SK-N-SH treated with all-trans-retinoic acid at 6 μM for 48 hours (cell line): ENCODE measurements at regions not wholly inside any gene's neighbourhood (a gene's known extent, or its start where the extent isn't known, plus 50 kb on each side); places are given as distances from the start of the nearest gene placed in this dataset.

ENCODE experiments used
- CREB5 ChIP-seq: fragments of 250-450 bp; sonication (Bioruptor Pico); IDR thresholded peaks from 2 replicates; pipeline ENCODE4 v1.5.1; 2020; ENCODE audit warnings: low read depth, mild to moderate bottlenecking, moderate library complexity
- CSDC2 ChIP-seq: fragments of 250-450 bp; sonication (Bioruptor Pico); IDR thresholded peaks from 2 replicates; pipeline ENCODE4 v1.5.0; 2020; ENCODE audit warnings: mild to moderate bottlenecking, moderate library complexity
- GLIS3 ChIP-seq: fragments of 250-450 bp; sonication (Bioruptor Pico); IDR thresholded peaks from 2 replicates; pipeline ENCODE4 v1.5.0; 2020; ENCODE audit warnings: mild to moderate bottlenecking, moderate library complexity
- POU6F1 ChIP-seq: fragments of 250-450 bp; sonication (Bioruptor Pico); IDR thresholded peaks from 2 replicates; pipeline ENCODE4 v1.8.0; 2021; ENCODE audit warnings: low read depth, mild to moderate bottlenecking, moderate library complexity, borderline replicate concordance
- PPARA ChIP-seq: fragments of 250-450 bp; sonication (Bioruptor Pico); IDR thresholded peaks from 2 replicates; pipeline ENCODE4 v1.5.0; 2020; ENCODE audit warnings: mild to moderate bottlenecking, borderline replicate concordance
- RARB ChIP-seq: fragments of 250-450 bp; sonication (Bioruptor Pico); IDR thresholded peaks from 2 replicates; pipeline ENCODE4 v1.8.0; 2021; ENCODE audit warnings: mild to moderate bottlenecking, moderate library complexity
- TOX ChIP-seq: fragments of 250-450 bp; sonication (Bioruptor Pico); IDR thresholded peaks from 2 replicates; pipeline ENCODE4 v1.8.0; 2021; ENCODE audit warnings: mild to moderate bottlenecking, moderate library complexity, borderline replicate concordance

- TF ChIP-seq GLIS3 (CRISPR knock-in tag) (no peak), RARB (CRISPR knock-in tag) (no peak), POU6F1 (no peak), TOX (CRISPR knock-in tag) (no peak), CREB5 (CRISPR knock-in tag) (no peak), CSDC2 (no peak), PPARA (CRISPR knock-in tag) (no peak)
Observed at GRCh38 chr6:113050979-113051378, 703.8 kb downstream of the RFPL4B start.
